NB4 (cell line): ENCODE measurements at regions not wholly inside any gene's neighbourhood (a gene's known extent, or its start where the extent isn't known, plus 50 kb on each side); places are given as distances from the start of the nearest gene placed in this dataset.

Source experiments
- MYC ChIP-seq: IDR thresholded peaks from 2 replicates; pipeline ENCODE4 v1.6.1; 2011; ENCODE audit warnings: low read depth, low read length
- POLR2A ChIP-seq: IDR thresholded peaks from 2 replicates; pipeline ENCODE4 v1.6.1; 2011; ENCODE audit warnings: mild to moderate bottlenecking; ENCODE audit not compliant: insufficient read length; ENCODE audit errors: extremely low read depth
- TF ChIP-seq, protein P1 (sequence below): IDR thresholded peaks from one replicate; pipeline ENCODE4 v1.5.1; 2012; ENCODE audit warnings: low read depth, low read length
- TF ChIP-seq, protein P2 (sequence below): IDR thresholded peaks from 2 replicates; pipeline ENCODE4 v1.6.1; 2011; ENCODE audit warnings: low read depth, low read length

DNA sequence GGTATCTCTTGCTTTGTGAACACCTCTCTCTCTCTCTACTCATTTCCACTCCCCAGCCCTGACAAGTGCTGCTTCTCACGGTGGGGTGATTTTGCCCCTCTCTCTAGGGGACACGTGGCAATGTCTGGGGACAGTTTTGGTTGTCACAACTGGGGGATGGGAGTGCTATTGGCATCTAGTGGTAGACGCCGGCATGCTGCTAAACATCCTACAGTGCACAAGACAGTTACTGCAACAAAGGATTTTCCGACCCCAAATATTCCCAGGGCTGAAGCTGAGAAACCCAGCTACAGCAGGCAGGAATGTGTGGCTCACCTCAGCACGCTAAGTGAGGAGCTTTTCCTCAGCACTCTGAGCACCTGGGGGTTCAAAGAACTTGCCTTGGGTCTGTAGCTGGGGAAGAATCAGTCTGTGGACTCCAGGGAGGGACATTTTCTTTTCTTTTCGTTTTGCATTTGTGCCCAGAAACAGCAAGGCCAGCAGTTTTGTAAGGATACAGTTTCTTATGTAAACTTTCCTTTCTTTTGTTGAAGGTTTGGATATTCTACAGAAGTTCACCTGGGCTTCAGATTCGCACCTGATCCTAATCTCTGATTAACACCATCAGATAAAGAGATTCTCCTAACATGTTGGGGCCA, 246.9 kb upstream of the ZFP64 start:
- TF ChIP-seq, protein P1, sequence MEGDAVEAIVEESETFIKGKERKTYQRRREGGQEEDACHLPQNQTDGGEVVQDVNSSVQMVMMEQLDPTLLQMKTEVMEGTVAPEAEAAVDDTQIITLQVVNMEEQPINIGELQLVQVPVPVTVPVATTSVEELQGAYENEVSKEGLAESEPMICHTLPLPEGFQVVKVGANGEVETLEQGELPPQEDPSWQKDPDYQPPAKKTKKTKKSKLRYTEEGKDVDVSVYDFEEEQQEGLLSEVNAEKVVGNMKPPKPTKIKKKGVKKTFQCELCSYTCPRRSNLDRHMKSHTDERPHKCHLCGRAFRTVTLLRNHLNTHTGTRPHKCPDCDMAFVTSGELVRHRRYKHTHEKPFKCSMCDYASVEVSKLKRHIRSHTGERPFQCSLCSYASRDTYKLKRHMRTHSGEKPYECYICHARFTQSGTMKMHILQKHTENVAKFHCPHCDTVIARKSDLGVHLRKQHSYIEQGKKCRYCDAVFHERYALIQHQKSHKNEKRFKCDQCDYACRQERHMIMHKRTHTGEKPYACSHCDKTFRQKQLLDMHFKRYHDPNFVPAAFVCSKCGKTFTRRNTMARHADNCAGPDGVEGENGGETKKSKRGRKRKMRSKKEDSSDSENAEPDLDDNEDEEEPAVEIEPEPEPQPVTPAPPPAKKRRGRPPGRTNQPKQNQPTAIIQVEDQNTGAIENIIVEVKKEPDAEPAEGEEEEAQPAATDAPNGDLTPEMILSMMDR = no peak
- TF ChIP-seq MYC = no peak
- TF ChIP-seq, protein P2, sequence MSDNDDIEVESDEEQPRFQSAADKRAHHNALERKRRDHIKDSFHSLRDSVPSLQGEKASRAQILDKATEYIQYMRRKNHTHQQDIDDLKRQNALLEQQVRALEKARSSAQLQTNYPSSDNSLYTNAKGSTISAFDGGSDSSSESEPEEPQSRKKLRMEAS = no peak
- TF ChIP-seq POLR2A = no peak
